ENCODE measurements at regions not wholly inside any gene's neighbourhood (a gene's known extent, or its start where the extent isn't known, plus 50 kb on each side); places are given as distances from the start of the nearest gene placed in this dataset.

- Histone ChIP-seq H3K4me3 (ENCODE audit: low read length) (no peak overlapping the region), H3K27me3 (replicated peaks; ENCODE audit: control insufficient read depth, insufficient read depth, low read length) (no peaks in the 10 kb centered on the region), H3K4me1 (ENCODE audit: control insufficient read depth, insufficient read depth, low read length) (peaks cover 6% of the 10 kb centered on the region), H3K9ac (ENCODE audit: low read length) (no peak overlapping the region), H3K9me3 (ENCODE audit: control insufficient read depth, low read length) (no peaks in the 10 kb centered on the region), H3K36me3 (ENCODE audit: control insufficient read depth, insufficient read depth, low read length, severe bottlenecking) (no peaks in the 10 kb centered on the region)
- DNase-seq (ENCODE audit: low read depth) = no peak
Measured at GRCh38 chr1:98072047-98072446, 151.2 kb upstream of the DPYD start.

DNA sequence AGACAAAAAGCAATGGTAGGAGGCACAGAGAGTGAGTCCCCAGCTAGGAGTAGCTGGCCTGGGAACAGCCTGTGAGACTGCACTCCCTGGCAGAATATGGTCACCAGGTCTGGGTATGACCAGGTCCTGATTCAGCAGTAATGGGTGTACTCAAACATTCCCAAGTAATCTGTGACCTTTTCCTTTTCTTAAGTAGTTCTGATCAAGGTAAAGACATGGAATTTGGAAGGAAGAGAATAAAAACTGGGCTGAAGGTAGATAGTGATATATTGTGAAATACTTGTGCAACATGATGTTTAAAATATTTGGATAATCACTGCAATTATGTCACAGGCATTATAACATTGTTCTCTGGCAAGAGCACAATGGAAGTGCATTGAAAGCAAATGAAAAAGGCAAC, 147.2 kb upstream of the DPYD start:
- Histone ChIP-seq H3K4me3 (ENCODE audit: low read length) (no peak overlapping the region), H3K36me3 (ENCODE audit: control insufficient read depth, insufficient read depth, low read length, severe bottlenecking) (no peaks in the 10 kb centered on the region), H3K9ac (ENCODE audit: low read length) (no peak overlapping the region), H3K9me3 (ENCODE audit: control insufficient read depth, low read length) (no peaks in the 10 kb centered on the region), H3K4me1 (ENCODE audit: control insufficient read depth, insufficient read depth, low read length) (peaks cover 6% of the 10 kb centered on the region), H3K27me3 (replicated peaks; ENCODE audit: control insufficient read depth, insufficient read depth, low read length) (no peaks in the 10 kb centered on the region)
- no peak for DNase-seq (ENCODE audit: low read depth)

DNA sequence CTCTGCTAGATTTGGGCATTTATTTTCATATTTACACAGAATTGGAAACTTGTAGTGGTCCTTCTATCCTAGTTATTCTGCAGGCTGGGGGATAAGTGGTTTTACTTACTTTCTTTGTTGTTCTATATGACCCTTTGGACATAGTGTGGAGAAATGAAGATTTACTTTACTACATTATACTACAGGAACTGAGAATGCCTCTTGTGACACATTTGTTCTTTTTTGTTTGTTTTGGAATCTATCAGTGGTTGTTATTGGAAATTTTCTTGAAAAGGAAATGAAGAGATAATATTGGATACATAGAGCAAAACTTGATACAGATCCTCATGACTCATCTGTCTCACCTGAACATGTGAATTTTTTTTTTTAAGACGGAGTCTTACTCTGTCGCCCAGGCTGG, 146.1 kb upstream of the DPYD start:
- H3K27me3 ChIP-seq (replicated peaks; ENCODE audit: control insufficient read depth, insufficient read depth, low read length) = no peaks in the 10 kb centered on the region
- no peak overlapping the region for H3K4me3 ChIP-seq (ENCODE audit: low read length)
- no peak for DNase-seq (ENCODE audit: low read depth)
- H3K4me1 ChIP-seq (ENCODE audit: control insufficient read depth, insufficient read depth, low read length) = peaks cover 6% of the 10 kb centered on the region
- H3K36me3 ChIP-seq (ENCODE audit: control insufficient read depth, insufficient read depth, low read length, severe bottlenecking) = no peaks in the 10 kb centered on the region
- no peak overlapping the region for H3K9ac ChIP-seq (ENCODE audit: low read length)
- no peaks in the 10 kb centered on the region for H3K9me3 ChIP-seq (ENCODE audit: control insufficient read depth, low read length)

DNA sequence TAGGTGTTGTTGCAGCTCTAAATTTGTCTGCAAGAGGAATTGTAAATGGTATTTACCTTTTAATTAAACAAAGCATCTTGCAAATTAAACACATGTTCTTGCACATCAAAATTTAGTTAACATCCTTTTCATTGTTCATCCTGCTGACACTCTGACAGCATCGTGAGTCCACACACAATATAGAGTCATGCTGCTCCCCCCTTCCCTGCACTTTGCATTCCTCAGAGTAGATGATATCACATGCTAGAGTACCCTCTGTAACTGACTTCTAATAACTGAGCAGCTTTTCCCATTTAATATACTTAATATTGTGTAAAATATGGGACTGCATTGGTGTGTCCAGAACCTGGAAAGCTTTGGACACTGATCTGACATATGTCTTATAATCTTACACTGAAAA, 138.8 kb upstream of the DPYD start:
- no peak overlapping the region for H3K4me3 ChIP-seq (ENCODE audit: low read length)
- H3K9ac ChIP-seq (ENCODE audit: low read length) = no peak overlapping the region
- H3K27me3 ChIP-seq (replicated peaks; ENCODE audit: control insufficient read depth, insufficient read depth, low read length) = no peaks in the 10 kb centered on the region
- no peaks in the 10 kb centered on the region for H3K4me1 ChIP-seq (ENCODE audit: control insufficient read depth, insufficient read depth, low read length)
- DNase-seq (ENCODE audit: low read depth) = no peak
- no peaks in the 10 kb centered on the region for H3K9me3 ChIP-seq (ENCODE audit: control insufficient read depth, low read length)
- H3K36me3 ChIP-seq (ENCODE audit: control insufficient read depth, insufficient read depth, low read length, severe bottlenecking) = no peaks in the 10 kb centered on the region

- no peak for DNase-seq (ENCODE audit: low read depth)
- Histone ChIP-seq H3K9ac (ENCODE audit: low read length) (no peak overlapping the region), H3K4me1 (ENCODE audit: control insufficient read depth, insufficient read depth, low read length) (peaks cover 1% of the 10 kb centered on the region), H3K27me3 (replicated peaks; ENCODE audit: control insufficient read depth, insufficient read depth, low read length) (no peaks in the 10 kb centered on the region), H3K4me3 (ENCODE audit: low read length) (no peak overlapping the region), H3K9me3 (ENCODE audit: control insufficient read depth, low read length) (no peaks in the 10 kb centered on the region), H3K36me3 (ENCODE audit: control insufficient read depth, insufficient read depth, low read length, severe bottlenecking) (no peaks in the 10 kb centered on the region)
Measured at GRCh38 chr1:98058676-98059075, 137.8 kb upstream of the DPYD start.

DNA sequence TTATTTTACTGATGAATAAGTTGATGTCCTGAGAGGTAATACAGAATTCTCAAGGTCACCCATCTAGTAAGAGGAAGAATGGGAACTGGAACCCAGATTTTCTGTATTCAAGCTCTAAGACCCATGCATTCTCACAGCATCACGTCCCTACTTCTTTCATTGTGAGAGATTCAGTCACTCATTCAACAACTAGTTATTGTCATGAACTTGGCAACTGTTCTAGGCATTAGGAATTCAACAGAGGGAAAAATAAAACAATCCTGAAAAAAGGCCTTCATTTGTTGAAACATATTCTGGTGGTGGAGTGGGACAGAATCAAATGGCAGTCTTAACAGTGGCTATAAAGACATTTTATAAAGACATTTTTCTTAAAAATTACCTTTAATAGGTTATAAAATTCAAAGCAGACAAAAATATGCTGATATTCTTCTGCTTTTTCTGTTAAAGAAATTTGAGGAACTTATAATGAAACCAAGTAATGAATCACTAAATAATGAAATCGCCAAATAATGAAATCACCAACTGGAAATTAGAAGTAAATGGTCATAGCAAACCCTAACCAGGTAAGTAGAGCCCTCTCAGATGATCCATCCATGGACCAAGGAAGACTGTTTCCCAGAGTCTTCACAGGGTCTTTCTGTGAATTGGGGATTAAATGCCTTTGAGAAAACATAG, 136.5 kb upstream of the DPYD start:
- DNase-seq (ENCODE audit: low read depth) = no peak
- Histone ChIP-seq H3K9ac (ENCODE audit: low read length) (no peak overlapping the region), H3K36me3 (ENCODE audit: control insufficient read depth, insufficient read depth, low read length, severe bottlenecking) (no peaks in the 10 kb centered on the region), H3K4me3 (ENCODE audit: low read length) (no peak overlapping the region), H3K4me1 (ENCODE audit: control insufficient read depth, insufficient read depth, low read length) (peaks cover 8% of the 10 kb centered on the region), H3K9me3 (ENCODE audit: control insufficient read depth, low read length) (no peaks in the 10 kb centered on the region), H3K27me3 (replicated peaks; ENCODE audit: control insufficient read depth, insufficient read depth, low read length) (no peaks in the 10 kb centered on the region)

DNA sequence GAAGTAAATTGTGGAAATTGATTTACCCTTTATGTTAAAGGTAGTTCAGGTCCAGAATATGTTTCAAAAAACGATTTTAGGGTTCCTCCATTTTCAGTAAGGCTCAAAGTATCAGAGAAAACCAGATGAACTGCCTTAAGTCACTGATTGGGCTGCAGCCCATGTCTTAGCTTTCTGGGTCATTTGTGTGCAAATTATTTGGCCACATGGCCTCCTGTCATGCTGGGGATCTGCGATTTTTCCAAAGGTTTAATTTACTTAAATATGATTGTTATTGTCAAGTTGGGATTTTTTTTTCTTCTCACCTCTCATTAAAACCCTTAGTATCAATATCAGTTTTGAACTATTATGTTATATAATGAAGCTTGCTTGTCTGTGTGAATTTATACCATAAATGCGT, 135.9 kb upstream of the DPYD start:
- Histone ChIP-seq H3K36me3 (ENCODE audit: control insufficient read depth, insufficient read depth, low read length, severe bottlenecking) (no peaks in the 10 kb centered on the region), H3K4me3 (ENCODE audit: low read length) (no peak overlapping the region), H3K27me3 (replicated peaks; ENCODE audit: control insufficient read depth, insufficient read depth, low read length) (no peaks in the 10 kb centered on the region), H3K9ac (ENCODE audit: low read length) (no peak overlapping the region), H3K4me1 (ENCODE audit: control insufficient read depth, insufficient read depth, low read length) (peaks cover 8% of the 10 kb centered on the region), H3K9me3 (ENCODE audit: control insufficient read depth, low read length) (no peaks in the 10 kb centered on the region)
- DNase-seq (ENCODE audit: low read depth) = no peak

GRCh38 chr1:98055457-98055856, 134.6 kb upstream of the DPYD start:
- no peak overlapping the region for H3K4me3 ChIP-seq (ENCODE audit: low read length)
- DNase-seq (ENCODE audit: low read depth) = no peak
- H3K27me3 ChIP-seq (replicated peaks; ENCODE audit: control insufficient read depth, insufficient read depth, low read length) = peaks cover under 1% of the 10 kb centered on the region
- H3K4me1 ChIP-seq (ENCODE audit: control insufficient read depth, insufficient read depth, low read length) = peaks cover 8% of the 10 kb centered on the region
- no peaks in the 10 kb centered on the region for H3K36me3 ChIP-seq (ENCODE audit: control insufficient read depth, insufficient read depth, low read length, severe bottlenecking)
- H3K9me3 ChIP-seq (ENCODE audit: control insufficient read depth, low read length) = no peaks in the 10 kb centered on the region
- no peak overlapping the region for H3K9ac ChIP-seq (ENCODE audit: low read length)

- Histone ChIP-seq H3K4me3 (ENCODE audit: low read length) (no peak overlapping the region), H3K36me3 (ENCODE audit: control insufficient read depth, insufficient read depth, low read length, severe bottlenecking) (no peaks in the 10 kb centered on the region), H3K9ac (ENCODE audit: low read length) (no peak overlapping the region), H3K9me3 (ENCODE audit: control insufficient read depth, low read length) (no peaks in the 10 kb centered on the region), H3K27me3 (replicated peaks; ENCODE audit: control insufficient read depth, insufficient read depth, low read length) (peaks cover 7% of the 10 kb centered on the region), H3K4me1 (ENCODE audit: control insufficient read depth, insufficient read depth, low read length) (peaks cover 8% of the 10 kb centered on the region)
- DNase-seq (ENCODE audit: low read depth) = no peak
Measured at GRCh38 chr1:98054786-98055185, 134.0 kb upstream of the DPYD start.

DNA sequence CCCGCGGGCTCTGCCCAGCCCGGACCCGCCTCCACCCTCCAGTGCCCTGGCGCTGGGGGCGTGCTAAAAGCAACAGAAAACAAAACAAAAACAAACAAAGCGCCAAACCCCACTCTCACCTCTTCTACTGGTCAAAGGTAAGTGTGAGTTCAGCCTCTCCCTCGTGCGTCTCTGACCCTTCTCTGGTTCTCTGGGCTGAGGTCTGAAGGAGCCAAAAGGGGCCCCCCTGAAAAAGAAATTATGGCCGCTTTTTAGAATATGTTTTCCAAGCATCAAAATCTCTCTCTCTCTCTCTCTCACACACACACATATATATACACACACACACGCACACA, 133.5 kb upstream of the DPYD start:
- DNase-seq (ENCODE audit: low read depth) = no peak
- Histone ChIP-seq H3K27me3 (replicated peaks; ENCODE audit: control insufficient read depth, insufficient read depth, low read length) (peaks cover 12% of the 10 kb centered on the region), H3K36me3 (ENCODE audit: control insufficient read depth, insufficient read depth, low read length, severe bottlenecking) (no peaks in the 10 kb centered on the region), H3K9ac (ENCODE audit: low read length) (peak overlapping the region; percentile 82), H3K4me3 (ENCODE audit: low read length) (peak overlapping the region; percentile 82), H3K4me1 (ENCODE audit: control insufficient read depth, insufficient read depth, low read length) (peaks cover 12% of the 10 kb centered on the region), H3K9me3 (ENCODE audit: control insufficient read depth, low read length) (no peaks in the 10 kb centered on the region)

- H3K9ac ChIP-seq (ENCODE audit: low read length) = peak overlapping the region; percentile 82
- no peaks in the 10 kb centered on the region for H3K9me3 ChIP-seq (ENCODE audit: control insufficient read depth, low read length)
- DNase-seq (ENCODE audit: low read depth) = peak; percentile 90
- no peaks in the 10 kb centered on the region for H3K36me3 ChIP-seq (ENCODE audit: control insufficient read depth, insufficient read depth, low read length, severe bottlenecking)
- peak overlapping the region; percentile 82 for H3K4me3 ChIP-seq (ENCODE audit: low read length)
- H3K27me3 ChIP-seq (replicated peaks; ENCODE audit: control insufficient read depth, insufficient read depth, low read length) = peaks cover 18% of the 10 kb centered on the region
- peaks cover 18% of the 10 kb centered on the region for H3K4me1 ChIP-seq (ENCODE audit: control insufficient read depth, insufficient read depth, low read length)
Measured at GRCh38 chr1:98053471-98054366, 132.9 kb upstream of the DPYD start.
